ENCODE measurements at regions not wholly inside any gene's neighbourhood (a gene's known extent, or its start where the extent isn't known, plus 50 kb on each side); places are given as distances from the start of the nearest gene placed in this dataset.
"Not testable (repeated sequence)": the region's sequence is repeated elsewhere in the genome, so short reads cannot be mapped to it uniquely, and the experiment has no call there.

- DNase-seq (ENCODE audit: extremely low spot score, unreplicated experiment), result no peak
- peaks cover 9% of the 10 kb centered on the region for H3K4me1 Mint-ChIP-seq (ENCODE audit: unreplicated experiment)
- no peak for TF ChIP-seq CTCF (IDR thresholded peaks at IDR 0.05)
- no peaks in the 10 kb centered on the region for H3K9me3 Mint-ChIP-seq (ENCODE audit: unreplicated experiment)
- no peak overlapping the region for H3K4me3 Mint-ChIP-seq (ENCODE audit: unreplicated experiment)
- no peaks in the 10 kb centered on the region for H3K36me3 Mint-ChIP-seq (ENCODE audit: unreplicated experiment)
- no peak overlapping the region for H3K27ac Mint-ChIP-seq (ENCODE audit: unreplicated experiment)
- no peaks in the 10 kb centered on the region for H3K27me3 Mint-ChIP-seq (ENCODE audit: unreplicated experiment)
Measured at GRCh38 chr4:131609039-131609438, 1540.1 kb upstream of the PCDH10 start.

- not testable (repeated sequence) for H3K4me3 Mint-ChIP-seq (ENCODE audit: unreplicated experiment); H3K4me1 Mint-ChIP-seq (ENCODE audit: unreplicated experiment); DNase-seq (ENCODE audit: extremely low spot score, unreplicated experiment); H3K9me3 Mint-ChIP-seq (ENCODE audit: unreplicated experiment); H3K27me3 Mint-ChIP-seq (ENCODE audit: unreplicated experiment); H3K36me3 Mint-ChIP-seq (ENCODE audit: unreplicated experiment); H3K27ac Mint-ChIP-seq (ENCODE audit: unreplicated experiment)
Measured at GRCh38 chr4:131610517-131610916, 1538.6 kb upstream of the PCDH10 start.

- Mint-ChIP-seq H3K9me3 (ENCODE audit: unreplicated experiment) (no peaks in the 10 kb centered on the region), H3K4me1 (ENCODE audit: unreplicated experiment) (peaks cover 9% of the 10 kb centered on the region), H3K36me3 (ENCODE audit: unreplicated experiment) (no peaks in the 10 kb centered on the region), H3K4me3 (ENCODE audit: unreplicated experiment) (no peak overlapping the region), H3K27ac (ENCODE audit: unreplicated experiment) (no peak overlapping the region), H3K27me3 (ENCODE audit: unreplicated experiment) (no peaks in the 10 kb centered on the region)
- no peak for TF ChIP-seq CTCF (IDR thresholded peaks at IDR 0.05)
- DNase-seq (ENCODE audit: extremely low spot score, unreplicated experiment), result no peak
Measured at GRCh38 chr4:131613086-131613823, 1535.8 kb upstream of the PCDH10 start.

GRCh38 chr4:131613824-131614216 lies 1535.3 kb upstream of the PCDH10 start:
- H3K4me1 Mint-ChIP-seq (ENCODE audit: unreplicated experiment), result peaks cover 9% of the 10 kb centered on the region
- no peaks in the 10 kb centered on the region for H3K27me3 Mint-ChIP-seq (ENCODE audit: unreplicated experiment)
- no peak for DNase-seq (ENCODE audit: extremely low spot score, unreplicated experiment)
- no peaks in the 10 kb centered on the region for H3K36me3 Mint-ChIP-seq (ENCODE audit: unreplicated experiment)
- H3K9me3 Mint-ChIP-seq (ENCODE audit: unreplicated experiment), result no peaks in the 10 kb centered on the region
- no peak for TF ChIP-seq CTCF (IDR thresholded peaks at IDR 0.05)
- H3K4me3 Mint-ChIP-seq (ENCODE audit: unreplicated experiment), result no peak overlapping the region
- no peak overlapping the region for H3K27ac Mint-ChIP-seq (ENCODE audit: unreplicated experiment)

GRCh38 chr4:131632877-131633276 lies 1516.2 kb upstream of the PCDH10 start:
- H3K27ac Mint-ChIP-seq (ENCODE audit: unreplicated experiment), result no peak overlapping the region
- H3K4me3 Mint-ChIP-seq (ENCODE audit: unreplicated experiment), result no peak overlapping the region
- H3K4me1 Mint-ChIP-seq (ENCODE audit: unreplicated experiment), result no peaks in the 10 kb centered on the region
- DNase-seq (ENCODE audit: extremely low spot score, unreplicated experiment), result no peak
- no peaks in the 10 kb centered on the region for H3K36me3 Mint-ChIP-seq (ENCODE audit: unreplicated experiment)
- no peak for TF ChIP-seq CTCF (IDR thresholded peaks at IDR 0.05)
- H3K9me3 Mint-ChIP-seq (ENCODE audit: unreplicated experiment), result peaks cover 23% of the 10 kb centered on the region
- no peaks in the 10 kb centered on the region for H3K27me3 Mint-ChIP-seq (ENCODE audit: unreplicated experiment)
